Upper lobe of left lung (tissue), 4 donors: ENCODE measurements at regions not wholly inside any gene's neighbourhood (a gene's known extent, or its start where the extent isn't known, plus 50 kb on each side); places are given as distances from the start of the nearest gene placed in this dataset.

Experiments
- POLR2A ChIP-seq, 4 donors: fragments of 450-650 bp; IDR thresholded peaks; one replicate each; pipeline ENCODE4 v1.5.1; 2016 to 2017; ENCODE audit warnings: antibody characterized with exemption in 4 of 4, mild to moderate bottlenecking in 2 of 4
- POLR2AphosphoS5 ChIP-seq, 2 donors: sonication (generic); formaldehyde crosslinking; IDR thresholded peaks; one replicate each; pipeline ENCODE4 v1.5.1; 2017; ENCODE audit warnings: antibody characterized with exemption in 2 of 2
- TF ChIP-seq, protein P1 (sequence below), 6 experiments: fragments of 450-650 bp in 4 of 6; fragments of 200-600 bp in 2 of 6; sonication (generic) in 2 of 6; IDR thresholded peaks; one replicate each; pipeline ENCODE4 v1.5.1; 2016 to 2019; ENCODE audit warnings: antibody characterized with exemption in 6 of 6

DNA sequence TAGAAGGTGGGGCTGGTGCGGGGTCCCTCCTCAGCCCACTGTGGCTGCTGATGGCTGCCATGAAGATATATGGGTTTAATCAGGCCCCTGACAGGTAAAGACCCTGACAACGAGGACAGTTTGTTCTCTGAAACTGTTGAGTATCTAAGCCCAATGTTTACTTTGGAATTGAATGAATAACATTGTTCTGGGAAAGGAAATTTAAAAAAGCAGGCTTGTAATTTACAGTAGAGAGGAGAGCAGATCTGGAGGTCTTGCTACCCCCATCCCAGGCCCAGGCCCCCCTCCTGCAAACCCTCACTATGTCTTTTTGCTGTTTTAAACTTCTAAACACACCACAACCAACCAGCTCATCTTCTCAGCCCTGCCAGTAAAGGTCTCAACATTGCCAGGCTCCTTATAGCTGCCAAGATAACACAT, 171.3 kb downstream of the CDC5L start:
- TF ChIP-seq, protein P1, sequence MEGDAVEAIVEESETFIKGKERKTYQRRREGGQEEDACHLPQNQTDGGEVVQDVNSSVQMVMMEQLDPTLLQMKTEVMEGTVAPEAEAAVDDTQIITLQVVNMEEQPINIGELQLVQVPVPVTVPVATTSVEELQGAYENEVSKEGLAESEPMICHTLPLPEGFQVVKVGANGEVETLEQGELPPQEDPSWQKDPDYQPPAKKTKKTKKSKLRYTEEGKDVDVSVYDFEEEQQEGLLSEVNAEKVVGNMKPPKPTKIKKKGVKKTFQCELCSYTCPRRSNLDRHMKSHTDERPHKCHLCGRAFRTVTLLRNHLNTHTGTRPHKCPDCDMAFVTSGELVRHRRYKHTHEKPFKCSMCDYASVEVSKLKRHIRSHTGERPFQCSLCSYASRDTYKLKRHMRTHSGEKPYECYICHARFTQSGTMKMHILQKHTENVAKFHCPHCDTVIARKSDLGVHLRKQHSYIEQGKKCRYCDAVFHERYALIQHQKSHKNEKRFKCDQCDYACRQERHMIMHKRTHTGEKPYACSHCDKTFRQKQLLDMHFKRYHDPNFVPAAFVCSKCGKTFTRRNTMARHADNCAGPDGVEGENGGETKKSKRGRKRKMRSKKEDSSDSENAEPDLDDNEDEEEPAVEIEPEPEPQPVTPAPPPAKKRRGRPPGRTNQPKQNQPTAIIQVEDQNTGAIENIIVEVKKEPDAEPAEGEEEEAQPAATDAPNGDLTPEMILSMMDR (IDR thresholded peaks at IDR 0.05): no peak
- TF ChIP-seq POLR2AphosphoS5 (IDR thresholded peaks at IDR 0.05): no peak
- TF ChIP-seq POLR2A (IDR thresholded peaks at IDR 0.05): no peak
